ENCODE measurements at regions not wholly inside any gene's neighbourhood (a gene's known extent, or its start where the extent isn't known, plus 50 kb on each side); places are given as distances from the start of the nearest gene placed in this dataset.

DNA sequence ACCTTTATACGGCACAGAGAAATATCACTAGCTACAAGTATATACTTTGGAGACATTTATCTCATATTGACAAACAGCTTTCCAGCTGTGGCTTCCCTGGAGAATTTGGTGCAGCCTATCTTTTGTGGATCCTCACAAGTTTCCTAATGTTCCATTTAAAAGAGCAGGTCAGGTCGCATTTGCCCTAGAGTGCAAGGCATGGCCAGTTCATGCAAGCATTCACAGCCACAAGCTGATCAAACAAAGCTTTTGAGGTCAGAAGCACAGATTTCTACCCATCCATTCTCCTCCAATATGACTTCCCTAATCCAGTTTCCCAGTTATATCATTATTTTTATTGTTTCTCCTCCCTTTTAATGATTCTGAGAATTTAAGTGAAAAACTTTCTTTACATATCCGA lies 1008.4 kb upstream of the AGA start (continued):
- no peak for TF ChIP-seq MYC (IDR thresholded peaks at IDR 0.05; ENCODE audit: insufficient read depth, insufficient read length, insufficient replicate concordance, low read length, severe bottlenecking)

DNA sequence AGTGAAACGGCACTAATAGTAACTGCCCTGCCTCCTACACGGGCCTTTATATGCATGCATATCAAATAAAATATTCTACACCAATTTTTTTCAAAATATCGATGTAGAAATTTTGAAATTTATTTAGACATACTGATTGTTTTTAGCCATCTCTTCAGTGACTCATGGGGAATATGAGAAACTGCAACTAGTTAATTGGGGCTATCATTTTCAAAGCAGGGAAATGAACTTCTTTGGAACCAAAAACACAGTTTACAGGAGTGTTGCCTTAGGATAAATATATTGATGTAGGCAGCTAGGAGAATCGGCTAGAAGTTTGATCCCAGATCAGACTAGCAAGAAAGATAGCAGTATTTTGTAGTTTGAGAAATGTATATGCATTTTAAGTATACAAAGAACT lies 1010.8 kb upstream of the AGA start:
- in situ Hi-C loops (cut with MboI): no loop called here
- WGBS (ENCODE audit: insufficient coverage, insufficient replicate concordance, low lambda C conversion rate, missing lambda C conversion rate): 0% methylated on average over 4 of the region's 4 CpGs
- Histone ChIP-seq H3K79me2 (ENCODE audit: control insufficient read depth, insufficient read depth, low read length) (no peaks in the 10 kb centered on the region), H3K9ac (ENCODE audit: control insufficient read depth, insufficient read depth, low read length) (no peak overlapping the region), H3K36me3 (ENCODE audit: control insufficient read depth in 2 of 2, insufficient read depth in 2 of 2, low read length in 1 of 2) (no peaks in the 10 kb centered on the region), H3K9me3 (replicated peaks; ENCODE audit: control insufficient read depth, insufficient read depth, low read length) (no peaks in the 10 kb centered on the region), H3K4me2 (ENCODE audit: control insufficient read depth, insufficient read depth) (no peak overlapping the region), H2AFZ (ENCODE audit: control insufficient read depth, low read depth, low read length) (no peak overlapping the region), H3K4me3 (no peak overlapping the region), H3K27ac (ENCODE audit: control insufficient read depth, insufficient read depth) (no peak overlapping the region), H4K20me1 (ENCODE audit: control insufficient read depth, insufficient read depth) (no peaks in the 10 kb centered on the region), H3K4me1 (ENCODE audit: control insufficient read depth, insufficient read depth, low read length) (no peaks in the 10 kb centered on the region), H3K27me3 (replicated peaks in 1 of 2; ENCODE audit: control insufficient read depth in 2 of 2, insufficient read depth in 2 of 2, low read length in 1 of 2) (no peaks in the 10 kb centered on the region)
- BruUV-seq (replicated peaks): no TSS peak
- ChIA-PET SMC1A (ENCODE audit: uncharacterized antibody, unreplicated experiment) (no interaction called here), RAD21 (ENCODE audit: unreplicated experiment) (no interaction called here), POLR2A (no interaction called here), CTCF (no interaction called here)
- ATAC-seq (no peak), FAIRE-seq (no peak), DNase-seq (ENCODE audit: low read depth, low spot score) (no peak)
- intact Hi-C loops (cut with micrococcal nuclease; ENCODE audit: unreplicated experiment): no loop called here
- no peak for TF ChIP-seq SUPT20H (IDR thresholded peaks at IDR 0.05; ENCODE audit: borderline replicate concordance, control insufficient read depth, low read depth, low read length)
- TF ChIP-seq LARP7 (IDR thresholded peaks at IDR 0.05): no peak
- TF ChIP-seq, protein P1, sequence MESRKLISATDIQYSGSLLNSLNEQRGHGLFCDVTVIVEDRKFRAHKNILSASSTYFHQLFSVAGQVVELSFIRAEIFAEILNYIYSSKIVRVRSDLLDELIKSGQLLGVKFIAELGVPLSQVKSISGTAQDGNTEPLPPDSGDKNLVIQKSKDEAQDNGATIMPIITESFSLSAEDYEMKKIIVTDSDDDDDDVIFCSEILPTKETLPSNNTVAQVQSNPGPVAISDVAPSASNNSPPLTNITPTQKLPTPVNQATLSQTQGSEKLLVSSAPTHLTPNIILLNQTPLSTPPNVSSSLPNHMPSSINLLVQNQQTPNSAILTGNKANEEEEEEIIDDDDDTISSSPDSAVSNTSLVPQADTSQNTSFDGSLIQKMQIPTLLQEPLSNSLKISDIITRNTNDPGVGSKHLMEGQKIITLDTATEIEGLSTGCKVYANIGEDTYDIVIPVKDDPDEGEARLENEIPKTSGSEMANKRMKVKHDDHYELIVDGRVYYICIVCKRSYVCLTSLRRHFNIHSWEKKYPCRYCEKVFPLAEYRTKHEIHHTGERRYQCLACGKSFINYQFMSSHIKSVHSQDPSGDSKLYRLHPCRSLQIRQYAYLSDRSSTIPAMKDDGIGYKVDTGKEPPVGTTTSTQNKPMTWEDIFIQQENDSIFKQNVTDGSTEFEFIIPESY (IDR thresholded peaks at IDR 0.05): no peak
- TF ChIP-seq, protein P2, sequence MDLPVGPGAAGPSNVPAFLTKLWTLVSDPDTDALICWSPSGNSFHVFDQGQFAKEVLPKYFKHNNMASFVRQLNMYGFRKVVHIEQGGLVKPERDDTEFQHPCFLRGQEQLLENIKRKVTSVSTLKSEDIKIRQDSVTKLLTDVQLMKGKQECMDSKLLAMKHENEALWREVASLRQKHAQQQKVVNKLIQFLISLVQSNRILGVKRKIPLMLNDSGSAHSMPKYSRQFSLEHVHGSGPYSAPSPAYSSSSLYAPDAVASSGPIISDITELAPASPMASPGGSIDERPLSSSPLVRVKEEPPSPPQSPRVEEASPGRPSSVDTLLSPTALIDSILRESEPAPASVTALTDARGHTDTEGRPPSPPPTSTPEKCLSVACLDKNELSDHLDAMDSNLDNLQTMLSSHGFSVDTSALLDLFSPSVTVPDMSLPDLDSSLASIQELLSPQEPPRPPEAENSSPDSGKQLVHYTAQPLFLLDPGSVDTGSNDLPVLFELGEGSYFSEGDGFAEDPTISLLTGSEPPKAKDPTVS (IDR thresholded peaks at IDR 0.05; ENCODE audit: low read depth, low read length): no peak
- TF ChIP-seq STAT3 (IDR thresholded peaks at IDR 0.05; ENCODE audit: low read depth, low read length): no peak
- TF ChIP-seq RAD51 (IDR thresholded peaks at IDR 0.05): no peak
- no peak for TF ChIP-seq PAX5 (IDR thresholded peaks at IDR 0.05; ENCODE audit: borderline replicate concordance, low read depth, low read length)
- TF ChIP-seq, protein P3, sequence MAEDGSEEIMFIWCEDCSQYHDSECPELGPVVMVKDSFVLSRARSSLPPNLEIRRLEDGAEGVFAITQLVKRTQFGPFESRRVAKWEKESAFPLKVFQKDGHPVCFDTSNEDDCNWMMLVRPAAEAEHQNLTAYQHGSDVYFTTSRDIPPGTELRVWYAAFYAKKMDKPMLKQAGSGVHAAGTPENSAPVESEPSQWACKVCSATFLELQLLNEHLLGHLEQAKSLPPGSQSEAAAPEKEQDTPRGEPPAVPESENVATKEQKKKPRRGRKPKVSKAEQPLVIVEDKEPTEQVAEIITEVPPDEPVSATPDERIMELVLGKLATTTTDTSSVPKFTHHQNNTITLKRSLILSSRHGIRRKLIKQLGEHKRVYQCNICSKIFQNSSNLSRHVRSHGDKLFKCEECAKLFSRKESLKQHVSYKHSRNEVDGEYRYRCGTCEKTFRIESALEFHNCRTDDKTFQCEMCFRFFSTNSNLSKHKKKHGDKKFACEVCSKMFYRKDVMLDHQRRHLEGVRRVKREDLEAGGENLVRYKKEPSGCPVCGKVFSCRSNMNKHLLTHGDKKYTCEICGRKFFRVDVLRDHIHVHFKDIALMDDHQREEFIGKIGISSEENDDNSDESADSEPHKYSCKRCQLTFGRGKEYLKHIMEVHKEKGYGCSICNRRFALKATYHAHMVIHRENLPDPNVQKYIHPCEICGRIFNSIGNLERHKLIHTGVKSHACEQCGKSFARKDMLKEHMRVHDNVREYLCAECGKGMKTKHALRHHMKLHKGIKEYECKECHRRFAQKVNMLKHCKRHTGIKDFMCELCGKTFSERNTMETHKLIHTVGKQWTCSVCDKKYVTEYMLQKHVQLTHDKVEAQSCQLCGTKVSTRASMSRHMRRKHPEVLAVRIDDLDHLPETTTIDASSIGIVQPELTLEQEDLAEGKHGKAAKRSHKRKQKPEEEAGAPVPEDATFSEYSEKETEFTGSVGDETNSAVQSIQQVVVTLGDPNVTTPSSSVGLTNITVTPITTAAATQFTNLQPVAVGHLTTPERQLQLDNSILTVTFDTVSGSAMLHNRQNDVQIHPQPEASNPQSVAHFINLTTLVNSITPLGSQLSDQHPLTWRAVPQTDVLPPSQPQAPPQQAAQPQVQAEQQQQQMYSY (CRISPR knock-in tag; IDR thresholded peaks at IDR 0.05): no peak

Data from GM12878 (cell line).